OCI-LY1 (cell line): ENCODE measurements at regions not wholly inside any gene's neighbourhood (a gene's known extent, or its start where the extent isn't known, plus 50 kb on each side); places are given as distances from the start of the nearest gene placed in this dataset.

ENCODE experiments used
- EZH2 ChIP-seq: fragments of 200-600 bp; sonication (generic), shearing (Covaris generic); IDR thresholded peaks from 2 replicates; pipeline ENCODE4 v1.8.0; 2017; ENCODE audit warnings: borderline replicate concordance, mixed run types, mild to moderate bottlenecking, antibody characterized with exemption, low read length, moderate library complexity, mixed read lengths
- TF ChIP-seq, protein P1 (sequence below): fragments of 200-600 bp; sonication (generic), shearing (Covaris generic); IDR thresholded peaks from 2 replicates; pipeline ENCODE4 v1.5.1; 2017; ENCODE audit warnings: mild to moderate bottlenecking, antibody characterized with exemption, low read length, moderate library complexity, mixed read lengths

DNA sequence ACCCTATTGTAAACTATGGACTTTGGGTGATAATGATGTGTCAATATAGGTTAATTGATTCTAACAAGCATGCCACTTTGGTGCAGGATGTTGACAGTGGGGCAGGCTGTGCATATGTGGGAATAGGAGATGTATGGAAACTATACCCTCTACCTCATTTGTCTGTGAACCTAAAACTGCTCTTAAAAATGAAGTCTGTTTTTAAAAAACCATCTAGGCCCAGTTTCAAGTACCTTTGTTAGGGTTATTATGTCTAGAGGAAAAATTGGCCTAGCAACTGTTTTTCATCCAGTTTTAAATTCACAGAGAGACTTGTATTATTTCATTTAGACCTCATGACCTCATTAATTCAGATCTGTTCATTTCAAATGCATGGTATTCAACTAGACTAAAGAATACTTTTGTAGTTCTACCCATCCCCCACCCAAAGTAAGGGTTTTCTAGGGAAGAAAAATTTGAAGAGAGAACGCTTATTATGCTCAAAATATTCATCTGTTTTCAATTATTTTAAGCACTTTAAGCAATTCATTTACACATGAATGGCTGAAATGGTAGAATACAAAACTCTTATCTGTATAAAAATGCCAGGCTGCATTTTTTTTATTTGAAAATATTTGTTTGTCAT lies 1781.9 kb upstream of the MIR17HG start:
- TF ChIP-seq, protein P1, sequence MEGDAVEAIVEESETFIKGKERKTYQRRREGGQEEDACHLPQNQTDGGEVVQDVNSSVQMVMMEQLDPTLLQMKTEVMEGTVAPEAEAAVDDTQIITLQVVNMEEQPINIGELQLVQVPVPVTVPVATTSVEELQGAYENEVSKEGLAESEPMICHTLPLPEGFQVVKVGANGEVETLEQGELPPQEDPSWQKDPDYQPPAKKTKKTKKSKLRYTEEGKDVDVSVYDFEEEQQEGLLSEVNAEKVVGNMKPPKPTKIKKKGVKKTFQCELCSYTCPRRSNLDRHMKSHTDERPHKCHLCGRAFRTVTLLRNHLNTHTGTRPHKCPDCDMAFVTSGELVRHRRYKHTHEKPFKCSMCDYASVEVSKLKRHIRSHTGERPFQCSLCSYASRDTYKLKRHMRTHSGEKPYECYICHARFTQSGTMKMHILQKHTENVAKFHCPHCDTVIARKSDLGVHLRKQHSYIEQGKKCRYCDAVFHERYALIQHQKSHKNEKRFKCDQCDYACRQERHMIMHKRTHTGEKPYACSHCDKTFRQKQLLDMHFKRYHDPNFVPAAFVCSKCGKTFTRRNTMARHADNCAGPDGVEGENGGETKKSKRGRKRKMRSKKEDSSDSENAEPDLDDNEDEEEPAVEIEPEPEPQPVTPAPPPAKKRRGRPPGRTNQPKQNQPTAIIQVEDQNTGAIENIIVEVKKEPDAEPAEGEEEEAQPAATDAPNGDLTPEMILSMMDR: no peak
- no peak for TF ChIP-seq EZH2
